ENCODE measurements at regions not wholly inside any gene's neighbourhood (a gene's known extent, or its start where the extent isn't known, plus 50 kb on each side); places are given as distances from the start of the nearest gene placed in this dataset.

DNA sequence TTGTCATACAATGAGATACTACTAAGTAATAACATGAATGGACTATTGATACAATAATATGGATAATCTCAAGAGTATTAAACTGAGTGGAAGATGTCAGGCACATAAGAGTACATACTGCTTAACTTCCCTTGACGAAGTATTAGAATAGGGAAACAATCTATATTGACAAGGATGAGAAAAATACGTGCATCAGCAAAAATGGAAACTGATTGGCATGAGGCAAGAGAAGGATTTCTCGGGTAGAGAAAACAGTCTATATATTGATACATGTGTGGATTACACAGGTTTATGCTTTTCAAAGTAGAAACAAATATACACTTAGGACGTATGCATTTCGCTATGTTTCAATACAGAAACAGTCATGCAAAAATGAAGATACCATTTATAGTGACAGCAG, 57.4 kb downstream of the PRR20E start:
- H3K27ac ChIP-seq (ENCODE audit: low read depth in 2 of 2, low read length in 2 of 2): no peak overlapping the region
- no peaks in the 10 kb centered on the region for H3K27me3 ChIP-seq (ENCODE audit: control insufficient read depth, insufficient read depth, low read length)
- H3K9me3 ChIP-seq (ENCODE audit: control insufficient read depth in 2 of 3, insufficient read depth in 1 of 3, low read length in 3 of 3): no peaks in the 10 kb centered on the region
- H3K4me3 ChIP-seq (ENCODE audit: low read length in 3 of 3): no peak overlapping the region
- H3K9ac ChIP-seq (ENCODE audit: low read length in 3 of 3): no peak overlapping the region
- no peaks in the 10 kb centered on the region for H3K4me1 ChIP-seq (ENCODE audit: control insufficient read depth in 2 of 3, insufficient read depth in 2 of 3, low read depth in 1 of 3, low read length in 3 of 3)
- FAIRE-seq: no peak
- intact Hi-C loops (cut with DNase I): no loop called here
- no peaks in the 10 kb centered on the region for H3K36me3 ChIP-seq (ENCODE audit: control insufficient read depth in 2 of 3, insufficient read depth in 3 of 3, low read length in 3 of 3)
- no peak for DNase-seq
- TF ChIP-seq, protein P1, sequence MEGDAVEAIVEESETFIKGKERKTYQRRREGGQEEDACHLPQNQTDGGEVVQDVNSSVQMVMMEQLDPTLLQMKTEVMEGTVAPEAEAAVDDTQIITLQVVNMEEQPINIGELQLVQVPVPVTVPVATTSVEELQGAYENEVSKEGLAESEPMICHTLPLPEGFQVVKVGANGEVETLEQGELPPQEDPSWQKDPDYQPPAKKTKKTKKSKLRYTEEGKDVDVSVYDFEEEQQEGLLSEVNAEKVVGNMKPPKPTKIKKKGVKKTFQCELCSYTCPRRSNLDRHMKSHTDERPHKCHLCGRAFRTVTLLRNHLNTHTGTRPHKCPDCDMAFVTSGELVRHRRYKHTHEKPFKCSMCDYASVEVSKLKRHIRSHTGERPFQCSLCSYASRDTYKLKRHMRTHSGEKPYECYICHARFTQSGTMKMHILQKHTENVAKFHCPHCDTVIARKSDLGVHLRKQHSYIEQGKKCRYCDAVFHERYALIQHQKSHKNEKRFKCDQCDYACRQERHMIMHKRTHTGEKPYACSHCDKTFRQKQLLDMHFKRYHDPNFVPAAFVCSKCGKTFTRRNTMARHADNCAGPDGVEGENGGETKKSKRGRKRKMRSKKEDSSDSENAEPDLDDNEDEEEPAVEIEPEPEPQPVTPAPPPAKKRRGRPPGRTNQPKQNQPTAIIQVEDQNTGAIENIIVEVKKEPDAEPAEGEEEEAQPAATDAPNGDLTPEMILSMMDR (IDR thresholded peaks at IDR 0.05; ENCODE audit: borderline replicate concordance, extremely low read depth, insufficient read depth): no peak

DNA sequence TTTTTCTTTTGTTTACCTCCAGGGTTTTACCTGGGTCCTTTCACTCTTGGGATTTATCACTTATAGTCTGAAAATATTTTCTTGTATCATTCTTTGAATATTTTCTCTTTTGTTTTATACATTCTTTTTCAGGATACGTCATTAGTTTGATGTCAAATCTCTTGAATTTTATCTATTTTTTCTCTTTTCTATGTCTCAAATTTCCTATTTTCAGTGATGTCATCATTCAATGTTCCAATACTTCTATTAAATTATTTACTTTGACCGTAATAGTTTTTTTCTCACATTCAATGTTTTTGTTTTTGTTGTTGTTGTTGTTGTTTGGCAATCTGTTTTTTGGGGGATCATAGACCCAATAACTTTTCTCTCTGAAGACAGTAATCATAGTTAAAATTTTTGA, 83.5 kb downstream of the PRR20E start:
- DNase-seq (no peak), FAIRE-seq (no peak)
- Histone ChIP-seq H3K27ac (ENCODE audit: low read depth in 2 of 2, low read length in 2 of 2) (no peak overlapping the region), H3K9ac (ENCODE audit: low read length in 3 of 3) (no peak overlapping the region), H3K9me3 (ENCODE audit: control insufficient read depth in 2 of 3, insufficient read depth in 1 of 3, low read length in 3 of 3) (no peaks in the 10 kb centered on the region), H3K4me1 (ENCODE audit: control insufficient read depth in 2 of 3, insufficient read depth in 2 of 3, low read depth in 1 of 3, low read length in 3 of 3) (no peaks in the 10 kb centered on the region), H3K4me3 (ENCODE audit: low read length in 3 of 3) (no peak overlapping the region), H3K27me3 (ENCODE audit: control insufficient read depth, insufficient read depth, low read length) (no peaks in the 10 kb centered on the region), H3K36me3 (ENCODE audit: control insufficient read depth in 2 of 3, insufficient read depth in 3 of 3, low read length in 3 of 3) (no peaks in the 10 kb centered on the region)
- intact Hi-C loops (cut with DNase I): no loop called here
- TF ChIP-seq, protein P1 (IDR thresholded peaks at IDR 0.05; ENCODE audit: borderline replicate concordance, extremely low read depth, insufficient read depth): no peak

DNA sequence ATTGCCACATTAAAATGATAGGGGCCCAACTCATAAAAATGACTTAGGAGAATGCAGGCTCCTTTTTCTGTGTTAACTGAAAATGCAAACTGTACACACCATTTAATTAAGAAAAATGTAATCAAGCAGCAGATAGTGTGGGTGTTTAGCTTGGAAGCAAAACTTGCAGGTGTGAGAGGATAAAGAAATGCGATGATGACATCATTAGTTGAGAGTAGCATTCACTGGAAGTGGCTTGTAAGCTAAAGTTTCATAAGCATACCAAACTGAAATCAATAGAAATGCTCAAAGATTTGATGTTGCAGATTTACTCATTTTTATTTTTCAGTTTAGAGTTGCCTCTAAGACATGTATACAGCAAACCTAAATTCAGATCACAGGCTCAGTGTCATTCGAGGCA, 86.6 kb downstream of the PRR20E start:
- peak in 1 of 5 donors; percentile 10 for DNase-seq
- TF ChIP-seq, protein P1 (IDR thresholded peaks at IDR 0.05; ENCODE audit: borderline replicate concordance, extremely low read depth, insufficient read depth): no peak
- H3K27me3 ChIP-seq (ENCODE audit: control insufficient read depth, insufficient read depth, low read length): no peaks in the 10 kb centered on the region
- FAIRE-seq: no peak
- intact Hi-C loops (cut with DNase I): no loop called here
- no peak overlapping the region for H3K9ac ChIP-seq (ENCODE audit: low read length in 3 of 3)
- no peaks in the 10 kb centered on the region for H3K36me3 ChIP-seq (ENCODE audit: control insufficient read depth in 2 of 3, insufficient read depth in 3 of 3, low read length in 3 of 3)
- no peaks in the 10 kb centered on the region for H3K9me3 ChIP-seq (ENCODE audit: control insufficient read depth in 2 of 3, insufficient read depth in 1 of 3, low read length in 3 of 3)
- H3K4me1 ChIP-seq (ENCODE audit: control insufficient read depth in 2 of 3, insufficient read depth in 2 of 3, low read depth in 1 of 3, low read length in 3 of 3): no peaks in the 10 kb centered on the region
- H3K4me3 ChIP-seq (ENCODE audit: low read length in 3 of 3): no peak overlapping the region
- no peak overlapping the region for H3K27ac ChIP-seq (ENCODE audit: low read depth in 2 of 2, low read length in 2 of 2)

DNA sequence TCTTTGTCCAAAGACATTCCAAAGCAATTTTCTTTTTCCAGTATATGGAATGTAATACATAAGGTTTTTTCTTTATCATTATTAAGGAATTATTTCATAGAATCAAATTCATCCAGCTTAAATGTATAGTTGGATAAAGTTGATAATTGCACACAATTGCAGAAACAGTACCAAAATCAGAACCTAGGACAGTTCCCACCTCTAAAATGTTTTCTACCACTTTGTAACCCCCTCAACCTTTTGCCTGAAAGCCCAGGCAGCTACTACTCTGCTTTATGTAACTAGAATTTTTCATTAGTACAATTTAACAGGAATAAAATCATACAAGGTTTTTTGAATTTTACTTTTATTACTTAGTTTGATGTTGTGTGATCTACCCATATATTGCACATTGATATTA, 98.0 kb downstream of the PRR20E start:
- intact Hi-C loops (cut with DNase I): no loop called here
- Histone ChIP-seq H3K36me3 (ENCODE audit: control insufficient read depth in 2 of 3, insufficient read depth in 3 of 3, low read length in 3 of 3) (no peaks in the 10 kb centered on the region), H3K4me1 (ENCODE audit: control insufficient read depth in 2 of 3, insufficient read depth in 2 of 3, low read depth in 1 of 3, low read length in 3 of 3) (no peaks in the 10 kb centered on the region), H3K27me3 (ENCODE audit: control insufficient read depth, insufficient read depth, low read length) (no peaks in the 10 kb centered on the region), H3K9me3 (ENCODE audit: control insufficient read depth in 2 of 3, insufficient read depth in 1 of 3, low read length in 3 of 3) (no peaks in the 10 kb centered on the region), H3K27ac (ENCODE audit: low read depth in 2 of 2, low read length in 2 of 2) (no peak overlapping the region), H3K4me3 (ENCODE audit: low read length in 3 of 3) (no peak overlapping the region), H3K9ac (ENCODE audit: low read length in 3 of 3) (no peak overlapping the region)
- TF ChIP-seq, protein P1 (IDR thresholded peaks at IDR 0.05; ENCODE audit: borderline replicate concordance, extremely low read depth, insufficient read depth): no peak
- DNase-seq (peak in 2 of 5 donors; percentile 1 to 27), FAIRE-seq (no peak)
